Activated CD4-positive, alpha-beta T cell treated with anti-CD3 and anti-CD28 coated beads, Interleukin-2, amount 50 U/mL, for 48 hours (primary cell): ENCODE measurements at regions not wholly inside any gene's neighbourhood (a gene's known extent, or its start where the extent isn't known, plus 50 kb on each side); places are given as distances from the start of the nearest gene placed in this dataset.

ENCODE experiments used
- DNase-seq, 2 experiments: peaks; one replicate each; pipeline ENCODE4 v3.0.0-alpha.2; 2020

- no peak for DNase-seq
Measured at GRCh38 chr5:154587123-154588026, 109.3 kb upstream of the HAND1 start.

- DNase-seq: no peak
Measured at GRCh38 chr5:154583671-154584177, 105.7 kb upstream of the HAND1 start.

GRCh38 chr5:154580422-154580821 is 102.4 kb upstream of the HAND1 start:
- no peak for DNase-seq

- no peak for DNase-seq
Measured at GRCh38 chr5:154577416-154577815, 99.4 kb upstream of the HAND1 start.

- DNase-seq: no peak
Measured at GRCh38 chr5:154576429-154576806, 98.4 kb upstream of the HAND1 start.

- no peak for DNase-seq
Measured at GRCh38 chr5:154575546-154576428, 97.8 kb upstream of the HAND1 start.

GRCh38 chr5:154573011-154573410 is 95.0 kb upstream of the HAND1 start:
- no peak for DNase-seq

GRCh38 chr5:154571325-154572035 is 93.5 kb upstream of the HAND1 start:
- DNase-seq: no peak

- DNase-seq: no peak
Measured at GRCh38 chr5:154570572-154571324, 92.7 kb upstream of the HAND1 start.

GRCh38 chr5:154568589-154568988 is 90.6 kb upstream of the HAND1 start:
- no peak for DNase-seq

- DNase-seq: no peak
Measured at GRCh38 chr5:154567155-154567554, 89.1 kb upstream of the HAND1 start.

GRCh38 chr5:154566146-154566680 is 88.2 kb upstream of the HAND1 start:
- no peak for DNase-seq

- no peak for DNase-seq
Measured at GRCh38 chr5:154565123-154565522, 87.1 kb upstream of the HAND1 start.

GRCh38 chr5:154562244-154562880 is 84.3 kb upstream of the HAND1 start:
- DNase-seq: no peak

- no peak for DNase-seq
Measured at GRCh38 chr5:154559398-154560276, 81.6 kb upstream of the HAND1 start.

GRCh38 chr5:154557548-154557947 is 79.5 kb upstream of the HAND1 start:
- DNase-seq: no peak

GRCh38 chr5:154547551-154547950 is 69.5 kb upstream of the HAND1 start:
- DNase-seq: no peak

- no peak for DNase-seq
Measured at GRCh38 chr5:154546719-154547118, 68.7 kb upstream of the HAND1 start.

- no peak for DNase-seq
Measured at GRCh38 chr5:154544646-154545045, 66.6 kb upstream of the HAND1 start.

- no peak for DNase-seq
Measured at GRCh38 chr5:154543380-154543779, 65.4 kb upstream of the HAND1 start.
